ENCODE measurements at regions not wholly inside any gene's neighbourhood (a gene's known extent, or its start where the extent isn't known, plus 50 kb on each side); places are given as distances from the start of the nearest gene placed in this dataset.

GRCh38 chr1:185573162-185573561 is 161.0 kb upstream of the HMCN1 start:
- Histone ChIP-seq H3K4me3 (ENCODE audit: low read length) (no peak overlapping the region), H3K9ac (ENCODE audit: low read length) (no peak overlapping the region), H3K27me3 (ENCODE audit: control insufficient read depth, insufficient read depth, low read length) (no peaks in the 10 kb centered on the region)

GRCh38 chr1:185570962-185571361 is 163.2 kb upstream of the HMCN1 start:
- no peak overlapping the region for H3K4me3 ChIP-seq (ENCODE audit: low read length)
- no peaks in the 10 kb centered on the region for H3K4me1 ChIP-seq (ENCODE audit: control insufficient read depth, low read depth, low read length)
- no peaks in the 10 kb centered on the region for H3K27me3 ChIP-seq (ENCODE audit: control insufficient read depth, insufficient read depth, low read length)
- H3K36me3 ChIP-seq (ENCODE audit: control insufficient read depth, low read depth, low read length): no peaks in the 10 kb centered on the region
- no peaks in the 10 kb centered on the region for H3K9me3 ChIP-seq (ENCODE audit: control insufficient read depth, low read depth, low read length)
- H3K27ac ChIP-seq (ENCODE audit: low read length): no peak overlapping the region
- H3K9ac ChIP-seq (ENCODE audit: low read length): no peak overlapping the region

More at GRCh38 chr1:185573162-185573561, 161.0 kb upstream of the HMCN1 start:
- Histone ChIP-seq H3K9me3 (ENCODE audit: control insufficient read depth, low read depth, low read length) (no peaks in the 10 kb centered on the region), H3K4me1 (ENCODE audit: control insufficient read depth, low read depth, low read length) (no peaks in the 10 kb centered on the region), H3K36me3 (ENCODE audit: control insufficient read depth, low read depth, low read length) (no peaks in the 10 kb centered on the region), H3K27ac (ENCODE audit: low read length) (no peak overlapping the region)

- Histone ChIP-seq H3K27ac (ENCODE audit: low read length) (no peak overlapping the region), H3K9ac (ENCODE audit: low read length) (no peak overlapping the region), H3K36me3 (ENCODE audit: control insufficient read depth, low read depth, low read length) (no peaks in the 10 kb centered on the region), H3K9me3 (ENCODE audit: control insufficient read depth, low read depth, low read length) (no peaks in the 10 kb centered on the region), H3K4me1 (ENCODE audit: control insufficient read depth, low read depth, low read length) (no peaks in the 10 kb centered on the region), H3K4me3 (ENCODE audit: low read length) (no peak overlapping the region), H3K27me3 (ENCODE audit: control insufficient read depth, insufficient read depth, low read length) (no peaks in the 10 kb centered on the region)
These were observed 165.8 kb upstream of the HMCN1 start for GRCh38 chr1:185568155-185569123.

GRCh38 chr1:185567440-185567839 is 166.8 kb upstream of the HMCN1 start:
- Histone ChIP-seq H3K27ac (ENCODE audit: low read length) (no peak overlapping the region), H3K9me3 (ENCODE audit: control insufficient read depth, low read depth, low read length) (no peaks in the 10 kb centered on the region), H3K4me3 (ENCODE audit: low read length) (no peak overlapping the region), H3K36me3 (ENCODE audit: control insufficient read depth, low read depth, low read length) (no peaks in the 10 kb centered on the region), H3K27me3 (ENCODE audit: control insufficient read depth, insufficient read depth, low read length) (no peaks in the 10 kb centered on the region), H3K4me1 (ENCODE audit: control insufficient read depth, low read depth, low read length) (no peaks in the 10 kb centered on the region), H3K9ac (ENCODE audit: low read length) (no peak overlapping the region)

- no peaks in the 10 kb centered on the region for H3K4me1 ChIP-seq (ENCODE audit: control insufficient read depth, low read depth, low read length)
These were observed 167.2 kb upstream of the HMCN1 start for GRCh38 chr1:185566995-185567394.

GRCh38 chr1:185565302-185565701 is 168.9 kb upstream of the HMCN1 start:
- Histone ChIP-seq H3K9me3 (ENCODE audit: control insufficient read depth, low read depth, low read length) (no peaks in the 10 kb centered on the region), H3K27ac (ENCODE audit: low read length) (no peak overlapping the region), H3K4me1 (ENCODE audit: control insufficient read depth, low read depth, low read length) (no peaks in the 10 kb centered on the region)

More at GRCh38 chr1:185566995-185567394, 167.2 kb upstream of the HMCN1 start:
- H3K9me3 ChIP-seq (ENCODE audit: control insufficient read depth, low read depth, low read length): no peaks in the 10 kb centered on the region
- H3K4me3 ChIP-seq (ENCODE audit: low read length): no peak overlapping the region
- no peak overlapping the region for H3K9ac ChIP-seq (ENCODE audit: low read length)
- no peak overlapping the region for H3K27ac ChIP-seq (ENCODE audit: low read length)
- H3K36me3 ChIP-seq (ENCODE audit: control insufficient read depth, low read depth, low read length): no peaks in the 10 kb centered on the region
- no peaks in the 10 kb centered on the region for H3K27me3 ChIP-seq (ENCODE audit: control insufficient read depth, insufficient read depth, low read length)

GRCh38 chr1:185564816-185565215 is 169.4 kb upstream of the HMCN1 start:
- Histone ChIP-seq H3K4me3 (ENCODE audit: low read length) (no peak overlapping the region), H3K9me3 (ENCODE audit: control insufficient read depth, low read depth, low read length) (no peaks in the 10 kb centered on the region), H3K27me3 (ENCODE audit: control insufficient read depth, insufficient read depth, low read length) (no peaks in the 10 kb centered on the region), H3K4me1 (ENCODE audit: control insufficient read depth, low read depth, low read length) (no peaks in the 10 kb centered on the region), H3K27ac (ENCODE audit: low read length) (no peak overlapping the region), H3K36me3 (ENCODE audit: control insufficient read depth, low read depth, low read length) (no peaks in the 10 kb centered on the region), H3K9ac (ENCODE audit: low read length) (no peak overlapping the region)

More at GRCh38 chr1:185565302-185565701, 168.9 kb upstream of the HMCN1 start:
- H3K4me3 ChIP-seq (ENCODE audit: low read length): no peak overlapping the region
- no peaks in the 10 kb centered on the region for H3K36me3 ChIP-seq (ENCODE audit: control insufficient read depth, low read depth, low read length)
- H3K9ac ChIP-seq (ENCODE audit: low read length): no peak overlapping the region
- H3K27me3 ChIP-seq (ENCODE audit: control insufficient read depth, insufficient read depth, low read length): no peaks in the 10 kb centered on the region

- Histone ChIP-seq H3K36me3 (ENCODE audit: control insufficient read depth, low read depth, low read length) (no peaks in the 10 kb centered on the region), H3K27me3 (ENCODE audit: control insufficient read depth, insufficient read depth, low read length) (no peaks in the 10 kb centered on the region), H3K9ac (ENCODE audit: low read length) (no peak overlapping the region), H3K4me1 (ENCODE audit: control insufficient read depth, low read depth, low read length) (no peaks in the 10 kb centered on the region), H3K27ac (ENCODE audit: low read length) (no peak overlapping the region), H3K4me3 (ENCODE audit: low read length) (no peak overlapping the region), H3K9me3 (ENCODE audit: control insufficient read depth, low read depth, low read length) (no peaks in the 10 kb centered on the region)
These were observed 171.5 kb upstream of the HMCN1 start for GRCh38 chr1:185562461-185563359.

GRCh38 chr1:185561629-185562028 is 172.6 kb upstream of the HMCN1 start:
- H3K9ac ChIP-seq (ENCODE audit: low read length): no peak overlapping the region
- no peaks in the 10 kb centered on the region for H3K36me3 ChIP-seq (ENCODE audit: control insufficient read depth, low read depth, low read length)
- H3K4me3 ChIP-seq (ENCODE audit: low read length): no peak overlapping the region
- no peak overlapping the region for H3K27ac ChIP-seq (ENCODE audit: low read length)
- no peaks in the 10 kb centered on the region for H3K27me3 ChIP-seq (ENCODE audit: control insufficient read depth, insufficient read depth, low read length)
- no peaks in the 10 kb centered on the region for H3K4me1 ChIP-seq (ENCODE audit: control insufficient read depth, low read depth, low read length)
- no peaks in the 10 kb centered on the region for H3K9me3 ChIP-seq (ENCODE audit: control insufficient read depth, low read depth, low read length)

- H3K4me3 ChIP-seq (ENCODE audit: low read length): no peak overlapping the region
- no peak overlapping the region for H3K27ac ChIP-seq (ENCODE audit: low read length)
- H3K9me3 ChIP-seq (ENCODE audit: control insufficient read depth, low read depth, low read length): no peaks in the 10 kb centered on the region
- H3K9ac ChIP-seq (ENCODE audit: low read length): no peak overlapping the region
- H3K4me1 ChIP-seq (ENCODE audit: control insufficient read depth, low read depth, low read length): no peaks in the 10 kb centered on the region
- H3K36me3 ChIP-seq (ENCODE audit: control insufficient read depth, low read depth, low read length): no peaks in the 10 kb centered on the region
- H3K27me3 ChIP-seq (ENCODE audit: control insufficient read depth, insufficient read depth, low read length): no peaks in the 10 kb centered on the region
These were observed 173.4 kb upstream of the HMCN1 start for GRCh38 chr1:185560760-185561159.

GRCh38 chr1:185559684-185560331 is 174.4 kb upstream of the HMCN1 start:
- Histone ChIP-seq H3K9ac (ENCODE audit: low read length) (no peak overlapping the region), H3K36me3 (ENCODE audit: control insufficient read depth, low read depth, low read length) (no peaks in the 10 kb centered on the region), H3K27ac (ENCODE audit: low read length) (no peak overlapping the region), H3K4me1 (ENCODE audit: control insufficient read depth, low read depth, low read length) (no peaks in the 10 kb centered on the region), H3K4me3 (ENCODE audit: low read length) (no peak overlapping the region), H3K27me3 (ENCODE audit: control insufficient read depth, insufficient read depth, low read length) (no peaks in the 10 kb centered on the region), H3K9me3 (ENCODE audit: control insufficient read depth, low read depth, low read length) (no peaks in the 10 kb centered on the region)
